ENCODE measurements at regions not wholly inside any gene's neighbourhood (a gene's known extent, or its start where the extent isn't known, plus 50 kb on each side); places are given as distances from the start of the nearest gene placed in this dataset.

- H3K4me3 ChIP-seq: no peak overlapping the region
- H3K9me3 ChIP-seq: peaks cover 0 to 7% of the 10 kb centered on the region in 2 donors
- no peaks in the 10 kb centered on the region for H3K27me3 ChIP-seq
- no peak overlapping the region for H3K27ac ChIP-seq
- no peak for DNase-seq (ENCODE audit: low spot score in 2 of 2)
- H3K36me3 ChIP-seq: peaks cover 5% of the 10 kb centered on the region
- intact Hi-C loops (cut with DNase I; ENCODE audit: low total_unique reads): no loop called here
- no peaks in the 10 kb centered on the region for H3K4me1 ChIP-seq
- TF ChIP-seq POLR2AphosphoS5 (IDR thresholded peaks at IDR 0.05) (no peak), CTCF (IDR thresholded peaks at IDR 0.05) (no peak), POLR2A (IDR thresholded peaks at IDR 0.05) (no peak)
Observed at GRCh38 chr6:81242624-81243023, 509.9 kb downstream of the TENT5A start.

GRCh38 chr6:81241126-81242041 is 511.1 kb downstream of the TENT5A start:
- no peaks in the 10 kb centered on the region for H3K36me3 ChIP-seq
- H3K4me3 ChIP-seq: no peak overlapping the region
- intact Hi-C loops (cut with DNase I; ENCODE audit: low total_unique reads): no loop called here
- no peaks in the 10 kb centered on the region for H3K4me1 ChIP-seq
- TF ChIP-seq POLR2A (IDR thresholded peaks at IDR 0.05): no peak
- no peak for TF ChIP-seq POLR2AphosphoS5 (IDR thresholded peaks at IDR 0.05)
- TF ChIP-seq CTCF (IDR thresholded peaks at IDR 0.05): no peak
- H3K27ac ChIP-seq: no peak overlapping the region
- H3K9me3 ChIP-seq: no peaks in the 10 kb centered on the region
- H3K27me3 ChIP-seq: no peaks in the 10 kb centered on the region
- no peak for DNase-seq (ENCODE audit: low spot score in 2 of 2)

- no peak overlapping the region for H3K4me3 ChIP-seq
- no peak overlapping the region for H3K27ac ChIP-seq
- DNase-seq (ENCODE audit: low spot score in 2 of 2): no peak
Observed at GRCh38 chr6:81238390-81238789, 514.1 kb downstream of the TENT5A start.

GRCh38 chr6:81237226-81237625 is 515.3 kb downstream of the TENT5A start:
- Histone ChIP-seq H3K9me3 (no peaks in the 10 kb centered on the region), H3K4me1 (no peaks in the 10 kb centered on the region), H3K27me3 (no peaks in the 10 kb centered on the region), H3K36me3 (no peaks in the 10 kb centered on the region), H3K4me3 (no peak overlapping the region), H3K27ac (no peak overlapping the region)
- no peak for TF ChIP-seq CTCF (IDR thresholded peaks at IDR 0.05)
- no peak for TF ChIP-seq POLR2A (IDR thresholded peaks at IDR 0.05)
- no peak for TF ChIP-seq POLR2AphosphoS5 (IDR thresholded peaks at IDR 0.05)
- intact Hi-C loops (cut with DNase I; ENCODE audit: low total_unique reads): no loop called here
- DNase-seq (ENCODE audit: low spot score in 2 of 2): no peak

More at GRCh38 chr6:81238390-81238789, 514.1 kb downstream of the TENT5A start:
- TF ChIP-seq CTCF (IDR thresholded peaks at IDR 0.05) (no peak), POLR2A (IDR thresholded peaks at IDR 0.05) (no peak), POLR2AphosphoS5 (IDR thresholded peaks at IDR 0.05) (no peak)
- no peaks in the 10 kb centered on the region for H3K9me3 ChIP-seq
- intact Hi-C loops (cut with DNase I; ENCODE audit: low total_unique reads): no loop called here
- no peaks in the 10 kb centered on the region for H3K27me3 ChIP-seq
- H3K36me3 ChIP-seq: no peaks in the 10 kb centered on the region
- no peaks in the 10 kb centered on the region for H3K4me1 ChIP-seq

GRCh38 chr6:81235512-81235911 is 517.0 kb downstream of the TENT5A start:
- TF ChIP-seq POLR2AphosphoS5 (IDR thresholded peaks at IDR 0.05): no peak
- TF ChIP-seq CTCF (IDR thresholded peaks at IDR 0.05): no peak
- no peak for TF ChIP-seq POLR2A (IDR thresholded peaks at IDR 0.05)
- no peaks in the 10 kb centered on the region for H3K9me3 ChIP-seq
- H3K4me3 ChIP-seq: no peak overlapping the region
- intact Hi-C loops (cut with DNase I; ENCODE audit: low total_unique reads): no loop called here
- no peaks in the 10 kb centered on the region for H3K36me3 ChIP-seq
- no peak for DNase-seq (ENCODE audit: low spot score in 2 of 2)
- H3K27me3 ChIP-seq: no peaks in the 10 kb centered on the region
- H3K4me1 ChIP-seq: no peaks in the 10 kb centered on the region
- H3K27ac ChIP-seq: no peak overlapping the region
